ENCODE measurements at regions not wholly inside any gene's neighbourhood (a gene's known extent, or its start where the extent isn't known, plus 50 kb on each side); places are given as distances from the start of the nearest gene placed in this dataset.

DNA sequence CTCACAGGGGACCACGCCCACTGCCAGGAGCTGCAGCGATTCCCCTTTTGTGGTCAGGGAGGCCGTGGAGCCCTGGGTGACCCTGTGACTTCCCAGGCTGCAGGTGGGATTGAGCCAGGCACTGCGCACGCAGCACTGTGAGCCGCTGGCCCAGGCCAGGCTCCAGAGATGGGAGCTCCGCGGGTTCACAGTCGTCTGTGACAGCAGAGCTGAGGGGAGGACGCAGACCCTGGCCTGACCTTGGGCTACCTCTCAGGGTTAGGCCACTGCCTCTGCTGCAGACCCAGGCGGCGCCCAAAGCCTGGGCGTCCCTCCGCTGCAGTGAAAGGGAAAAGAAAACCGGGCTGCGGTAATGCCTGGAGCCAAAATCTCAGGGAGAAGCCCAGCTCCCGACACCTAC, 107.5 kb upstream of the GPR26 start:
- TF ChIP-seq, protein P1, sequence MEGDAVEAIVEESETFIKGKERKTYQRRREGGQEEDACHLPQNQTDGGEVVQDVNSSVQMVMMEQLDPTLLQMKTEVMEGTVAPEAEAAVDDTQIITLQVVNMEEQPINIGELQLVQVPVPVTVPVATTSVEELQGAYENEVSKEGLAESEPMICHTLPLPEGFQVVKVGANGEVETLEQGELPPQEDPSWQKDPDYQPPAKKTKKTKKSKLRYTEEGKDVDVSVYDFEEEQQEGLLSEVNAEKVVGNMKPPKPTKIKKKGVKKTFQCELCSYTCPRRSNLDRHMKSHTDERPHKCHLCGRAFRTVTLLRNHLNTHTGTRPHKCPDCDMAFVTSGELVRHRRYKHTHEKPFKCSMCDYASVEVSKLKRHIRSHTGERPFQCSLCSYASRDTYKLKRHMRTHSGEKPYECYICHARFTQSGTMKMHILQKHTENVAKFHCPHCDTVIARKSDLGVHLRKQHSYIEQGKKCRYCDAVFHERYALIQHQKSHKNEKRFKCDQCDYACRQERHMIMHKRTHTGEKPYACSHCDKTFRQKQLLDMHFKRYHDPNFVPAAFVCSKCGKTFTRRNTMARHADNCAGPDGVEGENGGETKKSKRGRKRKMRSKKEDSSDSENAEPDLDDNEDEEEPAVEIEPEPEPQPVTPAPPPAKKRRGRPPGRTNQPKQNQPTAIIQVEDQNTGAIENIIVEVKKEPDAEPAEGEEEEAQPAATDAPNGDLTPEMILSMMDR (IDR thresholded peaks at IDR 0.05): no peak
- TF ChIP-seq POLR2A (IDR thresholded peaks at IDR 0.05): no peak
